ENCODE measurements at regions not wholly inside any gene's neighbourhood (a gene's known extent, or its start where the extent isn't known, plus 50 kb on each side); places are given as distances from the start of the nearest gene placed in this dataset.
A peak's percentile ranks its signal among the peaks of the same experiment; 100 is the strongest.

DNA sequence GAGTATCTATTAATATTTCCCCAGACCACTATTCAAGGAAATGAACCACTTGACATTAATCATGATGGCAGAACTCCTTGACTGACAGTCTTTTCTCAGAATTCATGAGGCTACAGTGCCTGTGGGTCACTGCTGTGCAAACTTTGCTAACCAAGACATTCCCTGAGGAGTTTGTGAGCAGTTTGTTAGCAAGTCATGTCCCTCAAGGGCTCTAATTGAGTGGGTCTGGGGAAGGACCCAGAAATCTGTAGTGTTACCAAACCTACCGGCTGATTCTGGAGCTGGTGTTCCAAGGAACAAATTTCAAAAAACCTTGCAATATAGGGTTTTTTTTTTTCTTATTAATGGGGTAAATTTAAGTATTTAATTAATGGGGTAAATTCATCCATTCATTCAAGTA is 103.2 kb upstream of the VANGL1 start:
- H3K4me3 ChIP-seq (replicated peaks; ENCODE audit: low read depth, low read length), result no peak overlapping the region
- TF ChIP-seq, protein P1, sequence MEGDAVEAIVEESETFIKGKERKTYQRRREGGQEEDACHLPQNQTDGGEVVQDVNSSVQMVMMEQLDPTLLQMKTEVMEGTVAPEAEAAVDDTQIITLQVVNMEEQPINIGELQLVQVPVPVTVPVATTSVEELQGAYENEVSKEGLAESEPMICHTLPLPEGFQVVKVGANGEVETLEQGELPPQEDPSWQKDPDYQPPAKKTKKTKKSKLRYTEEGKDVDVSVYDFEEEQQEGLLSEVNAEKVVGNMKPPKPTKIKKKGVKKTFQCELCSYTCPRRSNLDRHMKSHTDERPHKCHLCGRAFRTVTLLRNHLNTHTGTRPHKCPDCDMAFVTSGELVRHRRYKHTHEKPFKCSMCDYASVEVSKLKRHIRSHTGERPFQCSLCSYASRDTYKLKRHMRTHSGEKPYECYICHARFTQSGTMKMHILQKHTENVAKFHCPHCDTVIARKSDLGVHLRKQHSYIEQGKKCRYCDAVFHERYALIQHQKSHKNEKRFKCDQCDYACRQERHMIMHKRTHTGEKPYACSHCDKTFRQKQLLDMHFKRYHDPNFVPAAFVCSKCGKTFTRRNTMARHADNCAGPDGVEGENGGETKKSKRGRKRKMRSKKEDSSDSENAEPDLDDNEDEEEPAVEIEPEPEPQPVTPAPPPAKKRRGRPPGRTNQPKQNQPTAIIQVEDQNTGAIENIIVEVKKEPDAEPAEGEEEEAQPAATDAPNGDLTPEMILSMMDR (IDR thresholded peaks at IDR 0.05; ENCODE audit: low read depth, low read length, missing control alignments), result no peak
- no peak for DNase-seq (ENCODE audit: extremely low read depth, low read depth)

DNA sequence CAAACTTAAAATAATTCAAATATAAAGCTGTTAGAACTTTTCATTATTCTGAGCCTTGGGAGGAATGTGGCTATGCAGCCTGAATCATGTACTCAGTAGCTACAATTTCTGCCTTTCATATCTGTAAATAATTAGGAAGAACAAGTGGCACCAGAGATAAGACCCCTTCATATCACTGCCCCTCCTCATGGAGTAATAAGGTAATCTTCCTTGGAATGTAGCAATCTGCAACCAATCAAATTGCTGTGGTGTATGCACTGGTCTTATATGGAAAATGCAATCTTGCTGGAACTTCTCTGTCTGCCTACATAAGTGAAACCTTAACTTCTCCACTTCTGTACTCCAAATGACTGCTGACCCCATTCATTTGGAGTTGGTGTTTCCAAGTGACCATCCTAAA is 104.4 kb upstream of the VANGL1 start:
- no peak for DNase-seq (ENCODE audit: extremely low read depth, low read depth)
- TF ChIP-seq, protein P1 (IDR thresholded peaks at IDR 0.05; ENCODE audit: low read depth, low read length, missing control alignments), result no peak
- no peak overlapping the region for H3K4me3 ChIP-seq (replicated peaks; ENCODE audit: low read depth, low read length)

DNA sequence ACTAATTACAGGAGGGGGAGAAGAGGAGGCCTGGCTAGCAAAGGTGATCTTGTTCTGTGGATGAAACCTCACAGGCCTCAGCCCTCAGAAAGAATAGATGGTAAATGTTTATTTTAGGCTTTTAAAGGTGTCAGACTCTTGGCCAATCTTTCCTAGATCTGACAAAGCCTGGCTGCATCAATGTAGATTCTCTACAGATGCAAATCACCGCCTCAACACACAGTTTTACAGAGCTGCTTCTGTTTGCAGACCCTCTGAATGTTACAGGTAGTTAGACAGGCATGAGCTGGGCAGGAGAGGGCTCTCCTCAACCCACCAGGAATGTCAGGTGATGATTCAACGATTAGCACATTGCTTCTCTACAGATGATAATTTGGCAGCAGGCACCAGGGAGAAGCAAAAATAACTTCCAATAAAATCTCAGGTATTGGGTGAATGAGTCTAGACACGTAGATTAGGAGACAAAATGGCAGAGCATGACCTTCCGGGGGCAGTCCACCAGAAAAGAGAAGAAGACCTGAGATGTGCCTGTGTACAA is 105.4 kb upstream of the VANGL1 start:
- no peak for DNase-seq (ENCODE audit: extremely low read depth, low read depth)
- no peak overlapping the region for H3K4me3 ChIP-seq (replicated peaks; ENCODE audit: low read depth, low read length)
- TF ChIP-seq, protein P1 (IDR thresholded peaks at IDR 0.05; ENCODE audit: low read depth, low read length, missing control alignments), result no peak

DNA sequence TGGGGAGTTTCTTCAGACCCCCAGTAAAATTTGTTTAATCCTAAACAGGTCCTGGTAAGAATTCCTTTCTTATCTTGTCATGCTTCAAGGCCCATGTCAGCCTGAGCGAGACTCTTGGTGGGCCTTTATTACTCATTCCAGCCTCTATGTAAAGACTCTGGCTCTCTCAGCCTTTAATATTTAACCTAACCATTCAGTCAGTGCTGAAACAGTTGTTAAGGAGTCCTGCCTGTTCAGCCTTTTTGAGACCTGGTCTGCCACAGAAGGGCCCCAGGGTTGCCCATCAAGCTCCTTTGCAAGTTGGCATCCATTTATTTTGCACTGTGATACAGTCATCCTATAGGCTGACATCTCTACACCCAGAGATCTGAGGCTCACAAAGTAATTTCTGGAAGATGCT is 107.7 kb upstream of the VANGL1 start:
- DNase-seq (ENCODE audit: extremely low read depth, low read depth), result no peak
- H3K4me3 ChIP-seq (replicated peaks; ENCODE audit: low read depth, low read length), result no peak overlapping the region
- TF ChIP-seq, protein P1 (IDR thresholded peaks at IDR 0.05; ENCODE audit: low read depth, low read length, missing control alignments), result no peak

DNA sequence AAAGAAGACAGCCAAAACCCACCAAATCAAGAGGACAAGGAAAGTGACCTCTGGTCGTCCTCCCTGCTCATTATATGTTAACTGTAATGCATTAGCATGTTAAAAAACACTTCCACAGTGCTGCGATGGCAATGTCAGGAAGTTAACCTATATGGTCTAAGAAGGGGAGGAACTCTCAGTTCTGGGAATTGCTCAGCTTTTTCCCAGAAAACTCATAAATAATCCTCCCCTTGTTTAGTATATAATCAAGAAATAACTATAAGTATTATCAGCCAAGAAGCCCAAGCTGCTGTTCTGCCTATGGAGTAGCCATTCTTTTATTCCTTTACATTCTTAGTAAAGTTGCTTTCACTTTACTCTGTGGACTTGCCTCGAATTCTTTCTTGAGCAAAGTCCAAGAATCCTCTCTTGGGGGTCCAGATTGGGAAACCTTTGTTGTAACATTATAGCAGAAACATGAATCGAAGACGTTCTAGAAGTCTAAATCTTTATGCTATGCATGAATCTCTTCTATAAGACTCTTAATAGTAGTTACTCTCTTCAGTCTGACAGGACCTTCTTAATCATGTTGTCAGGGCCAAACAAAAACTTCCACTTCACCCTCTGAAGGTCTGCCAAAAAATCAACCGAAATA is 110.0 kb upstream of the VANGL1 start:
- H3K4me3 ChIP-seq (replicated peaks; ENCODE audit: low read depth, low read length), result no peak overlapping the region
- TF ChIP-seq, protein P1 (IDR thresholded peaks at IDR 0.05; ENCODE audit: low read depth, low read length, missing control alignments), result no peak
- no peak for DNase-seq (ENCODE audit: extremely low read depth, low read depth)

DNA sequence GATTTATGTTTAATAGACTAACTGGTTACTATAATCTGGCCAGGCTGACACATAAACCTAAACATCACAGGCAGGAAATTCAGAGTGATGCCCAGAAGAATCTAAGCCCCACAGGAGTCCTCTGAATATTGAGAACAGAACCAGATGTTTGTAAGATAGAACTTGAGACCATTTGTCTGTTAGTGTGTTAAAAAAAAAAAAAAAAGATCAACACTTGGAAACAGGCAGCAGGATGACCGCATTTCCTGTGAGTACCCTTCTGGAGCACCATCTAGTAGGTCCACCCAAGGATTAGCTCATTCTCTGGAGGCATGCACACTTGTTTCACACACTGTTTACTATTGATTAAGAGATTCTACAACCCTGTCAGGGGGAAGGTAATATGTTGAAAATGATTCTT is 111.4 kb upstream of the VANGL1 start:
- H3K4me3 ChIP-seq (replicated peaks; ENCODE audit: low read depth, low read length), result no peak overlapping the region
- TF ChIP-seq, protein P1 (IDR thresholded peaks at IDR 0.05; ENCODE audit: low read depth, low read length, missing control alignments), result no peak
- peak; percentile 80 for DNase-seq (ENCODE audit: extremely low read depth, low read depth)
